HCT116 (cell line): ENCODE measurements at regions not wholly inside any gene's neighbourhood (a gene's known extent, or its start where the extent isn't known, plus 50 kb on each side); places are given as distances from the start of the nearest gene placed in this dataset.

Experiments
- ATAC-seq: fragments of 200-7000 bp; cut with Tn5 transposase; 2 replicates; pipeline ENCODE4 v1.9.1; 2020; ENCODE audit warnings: mild to moderate bottlenecking, moderate library complexity
- BruUV-seq: library from RNA; stranded (reverse); fragments of 400-500 nt; replicated peaks from 2 replicates; lab custom pipeline; 2021; lab: Mats Ljungman, UMichigan
- CTCF ChIA-PET: fragments of 300-600 bp; sonication (Branson Sonifier 250); formaldehyde crosslinking; loops from one replicate; lab custom pipeline; 2021; ENCODE audit warnings: antibody characterized with exemption; lab: Charles Lee
- POLR2A ChIA-PET: fragments of 300-600, 350-600 bp; sonication (Branson Sonifier 250); formaldehyde crosslinking; loops from one replicate; lab custom pipeline; 2021; ENCODE audit warnings: antibody characterized with exemption; lab: Charles Lee
- RAD21 ChIA-PET, 2 experiments: fragments of 300-600 bp; sonication (Branson Sonifier 250); formaldehyde crosslinking; loops; one replicate each; lab custom pipeline; 2023; ENCODE audit warnings: low total read pairs in 2 of 2; ENCODE audit not compliant: uncharacterized antibody in 2 of 2, unreplicated experiment in 2 of 2, low non-redundant PET in 1 of 2; lab: Charles Lee
- DNase-seq: peaks from one replicate; pipeline ENCODE4 v3.0.0-alpha.2; 2010; ENCODE audit warnings: low read depth, low spot score
- H2AFZ ChIP-seq: fragments of 200-600 bp; shearing (Covaris generic), sonication (generic); 2 replicates; pipeline ENCODE4 v1.6.1; 2017; ENCODE audit warnings: low read depth, mixed run types, mixed read lengths, antibody characterized with exemption, low read length; ENCODE audit not compliant: poor library complexity, severe bottlenecking
- H3K27ac ChIP-seq: 2 replicates; pipeline ENCODE4 v1.5.1; 2012; ENCODE audit warnings: low read depth, low read length
- H3K27me3 ChIP-seq: fragments of 200-600 bp; sonication (generic); 2 replicates; pipeline ENCODE4 v1.6.1; 2016; ENCODE audit warnings: mixed run types, low read length, mixed read lengths; ENCODE audit not compliant: insufficient read depth
- H3K36me3 ChIP-seq, 2 experiments: fragments of 200-500 bp in 1 of 2; fragments of 200-600 bp in 1 of 2; sonication (Bioruptor generic) in 1 of 2; sonication (generic) in 1 of 2; 2 replicates each; pipeline versions ENCODE4 v1.5.1 to v1.6.1; 2014 to 2016; ENCODE audit warnings: low read length in 2 of 2, inconsistent platforms in 1 of 2, mixed read lengths in 1 of 2, mixed run types in 1 of 2; ENCODE audit not compliant: insufficient read depth in 2 of 2, control insufficient read depth in 1 of 2
- H3K4me1 ChIP-seq, 2 experiments: fragments of 200-600 bp in 1 of 2; sonication (generic) in 1 of 2; 2 replicates each; pipeline versions ENCODE4 v1.5.1 to v1.6.1; 2012 to 2017; ENCODE audit warnings: low read length in 2 of 2, inconsistent platforms in 1 of 2, mild to moderate bottlenecking in 1 of 2, mixed read lengths in 1 of 2, mixed run types in 1 of 2, moderate library complexity in 1 of 2; ENCODE audit not compliant: insufficient read depth in 2 of 2, control insufficient read depth in 1 of 2
- H3K4me2 ChIP-seq: fragments of 200-600 bp; sonication (generic); 2 replicates; pipeline ENCODE4 v1.6.1; 2017; ENCODE audit warnings: mixed run types, low read length, mixed read lengths
- H3K4me3 ChIP-seq, 2 experiments: fragments of 200-600 bp in 1 of 2; sonication (generic) in 1 of 2; replicated peaks in 1 of 2; 2 replicates each; pipeline ENCODE4 v1.5.1; 2011 to 2016; ENCODE audit warnings: low read length in 2 of 2, control low read depth in 1 of 2, low read depth in 1 of 2, mild to moderate bottlenecking in 1 of 2, mixed read lengths in 1 of 2, mixed run types in 1 of 2
- H3K79me2 ChIP-seq: fragments of 200-600 bp; sonication (generic); 2 replicates; pipeline ENCODE4 v1.6.1; 2017; ENCODE audit warnings: mild to moderate bottlenecking, mixed run types, low read length, moderate library complexity, mixed read lengths; ENCODE audit not compliant: insufficient read depth
- H3K9ac ChIP-seq: fragments of 200-600 bp; sonication (generic); 2 replicates; pipeline ENCODE4 v1.6.1; 2016; ENCODE audit warnings: low read length, mixed read lengths
- H3K9me2 ChIP-seq: fragments of 200-600 bp; sonication (generic), shearing (Covaris generic); 2 replicates; pipeline ENCODE4 v1.6.1; 2017; ENCODE audit warnings: mixed run types, mild to moderate bottlenecking, moderate library complexity; ENCODE audit not compliant: insufficient read depth
- H3K9me3 ChIP-seq, 2 experiments: fragments of 200-500 bp in 1 of 2; fragments of 200-600 bp in 1 of 2; sonication (Bioruptor generic) in 1 of 2; sonication (generic) in 1 of 2; 2 replicates each; pipeline ENCODE4 v1.6.1; 2014 to 2017; ENCODE audit warnings: low read length in 2 of 2, mixed read lengths in 2 of 2, inconsistent platforms in 1 of 2, low read depth in 1 of 2, mild to moderate bottlenecking in 1 of 2, mixed run types in 1 of 2, moderate library complexity in 1 of 2; ENCODE audit not compliant: control insufficient read depth in 1 of 2, insufficient read depth in 1 of 2
- H4K20me1 ChIP-seq: fragments of 200-600 bp; sonication (generic), shearing (Covaris generic); 2 replicates; pipeline ENCODE4 v1.6.1; 2017; ENCODE audit warnings: mixed run types, mild to moderate bottlenecking, moderate library complexity; ENCODE audit not compliant: insufficient read depth
- CBX3 ChIP-seq: IDR thresholded peaks from 2 replicates; pipeline ENCODE4 v1.6.1; 2012; ENCODE audit warnings: low read depth
- CEBPB ChIP-seq: IDR thresholded peaks from 2 replicates; pipeline ENCODE4 v1.6.1; 2012; ENCODE audit warnings: low read depth
- EGR1 ChIP-seq: IDR thresholded peaks from 2 replicates; pipeline ENCODE4 v1.6.1; 2012; ENCODE audit warnings: low read depth
- JUND ChIP-seq: IDR thresholded peaks from 2 replicates; pipeline ENCODE4 v1.6.1; 2012
- SIN3A ChIP-seq: IDR thresholded peaks from 2 replicates; pipeline ENCODE4 v1.6.1; 2012; ENCODE audit warnings: low read depth
- SP1 ChIP-seq: IDR thresholded peaks from 2 replicates; pipeline ENCODE4 v1.6.1; 2012; ENCODE audit warnings: low read depth
- SRF ChIP-seq: IDR thresholded peaks from 2 replicates; pipeline ENCODE4 v1.6.1; 2012; ENCODE audit warnings: low read depth
- TCF7L2 ChIP-seq: IDR thresholded peaks from 2 replicates; pipeline ENCODE4 v1.7.0; 2011; ENCODE audit warnings: borderline replicate concordance, inconsistent platforms; ENCODE audit not compliant: insufficient read depth, insufficient read length; ENCODE audit errors: extremely low read depth
- YY1 ChIP-seq: IDR thresholded peaks from 2 replicates; pipeline ENCODE4 v1.6.1; 2011; ENCODE audit warnings: low read length, low read depth, moderate library complexity, mild to moderate bottlenecking; ENCODE audit not compliant: insufficient replicate concordance; ENCODE audit errors: extremely low read depth
- ZNF274 ChIP-seq: fragments of 200-500 bp; sonication (Bioruptor generic); IDR thresholded peaks from 2 replicates; pipeline ENCODE4 v1.6.1; 2014; ENCODE audit warnings: mild to moderate bottlenecking, low read depth, low read length, inconsistent platforms
- intact Hi-C: fragments of 100-400 bp; cut with micrococcal nuclease; formaldehyde crosslinking; loops from 2 replicates; pipeline ENCODE4 v1.10.0; 2022
- TF ChIP-seq, protein P1 (sequence below): IDR thresholded peaks from 2 replicates; pipeline ENCODE4 v1.6.1; 2012

DNA sequence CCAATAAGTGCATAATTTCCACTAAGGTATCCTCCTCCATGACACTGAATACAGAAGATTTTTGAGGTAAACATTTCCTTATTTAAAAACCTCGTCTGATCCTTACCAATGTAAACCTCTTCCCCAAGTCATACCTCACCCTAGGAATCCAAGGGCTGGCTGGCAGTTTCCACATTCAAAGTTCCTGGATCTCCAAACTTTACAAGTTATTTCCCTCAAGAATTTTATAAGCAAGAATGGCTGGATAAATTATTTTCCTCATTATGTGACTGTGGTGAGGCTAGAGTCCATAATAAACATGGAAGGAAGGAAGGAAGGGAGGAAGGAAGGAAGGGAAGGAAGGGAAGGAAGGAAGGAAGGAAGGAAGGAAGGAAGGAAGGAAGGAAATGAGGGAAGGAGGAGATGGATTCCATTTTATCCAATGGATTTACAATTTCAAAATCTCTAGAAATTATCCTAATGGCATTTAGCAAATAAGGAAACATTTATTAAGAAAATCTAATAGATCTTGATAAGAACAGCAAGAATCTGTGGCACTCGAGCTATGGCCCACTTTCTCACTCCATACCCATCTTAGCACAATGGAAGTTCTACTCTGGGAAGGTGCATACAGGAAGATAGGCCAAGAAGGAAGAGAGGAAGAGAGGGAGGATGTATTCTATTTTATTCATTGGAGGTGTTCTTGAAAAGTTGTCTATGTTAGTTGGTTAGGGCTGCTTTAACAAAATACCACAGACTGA is 477.8 kb upstream of the TMPO start:
- ChIA-PET POLR2A (no interaction called here), CTCF (no interaction called here), RAD21 (no interaction called here)
- BruUV-seq = no TSS peak
- ATAC-seq (no peak), DNase-seq (no peak)
- no peaks in the 10 kb centered on the region for H3K9me3 ChIP-seq
- no peaks in the 10 kb centered on the region for H3K79me2 ChIP-seq
- TF ChIP-seq CEBPB (no peak), YY1 (no peak), ZNF274 (no peak), EGR1 (no peak)
- no peak overlapping the region for H3K9ac ChIP-seq
- H3K27me3 ChIP-seq = no peaks in the 10 kb centered on the region
- intact Hi-C loops = no loop called here
- no peaks in the 10 kb centered on the region for H4K20me1 ChIP-seq
- no peaks in the 10 kb centered on the region for H3K36me3 ChIP-seq
- no peak overlapping the region for H3K4me2 ChIP-seq
- H3K27ac ChIP-seq = no peak overlapping the region
- no peak overlapping the region for H3K4me3 ChIP-seq
- no peaks in the 10 kb centered on the region for H3K4me1 ChIP-seq
- H3K9me2 ChIP-seq = 0 out of 2 replicates have a peak, but pooled peaks cover 2% of the 10 kb centered on the region
- H2AFZ ChIP-seq = no peak overlapping the region

GRCh38 chr12:98042668-98043067 is 472.7 kb upstream of the TMPO start:
- no peaks in the 10 kb centered on the region for H3K9me2 ChIP-seq
- H3K4me1 ChIP-seq = no peaks in the 10 kb centered on the region
- H4K20me1 ChIP-seq = no peaks in the 10 kb centered on the region
- no peak for TF ChIP-seq YY1
- TF ChIP-seq SRF = no peak
- TF ChIP-seq CBX3 = no peak
- no peak for TF ChIP-seq SIN3A
- no peak for TF ChIP-seq TCF7L2
- TF ChIP-seq JUND = no peak
- no peak for TF ChIP-seq SP1
- TF ChIP-seq, protein P1, sequence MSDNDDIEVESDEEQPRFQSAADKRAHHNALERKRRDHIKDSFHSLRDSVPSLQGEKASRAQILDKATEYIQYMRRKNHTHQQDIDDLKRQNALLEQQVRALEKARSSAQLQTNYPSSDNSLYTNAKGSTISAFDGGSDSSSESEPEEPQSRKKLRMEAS = no peak
- intact Hi-C loops = no loop called here
- CTCF ChIA-PET = no interaction called here
- H3K9ac ChIP-seq = no peak overlapping the region
- H3K79me2 ChIP-seq = no peaks in the 10 kb centered on the region
- H2AFZ ChIP-seq = no peak overlapping the region
- H3K27ac ChIP-seq = no peak overlapping the region
- DNase-seq (no peak), ATAC-seq (no peak)
- H3K27me3 ChIP-seq = peaks cover 5% of the 10 kb centered on the region; the same call in 1 of the 2 replicates
- no peak overlapping the region for H3K4me3 ChIP-seq
- no TSS peak for BruUV-seq
- no peak overlapping the region for H3K4me2 ChIP-seq
- H3K36me3 ChIP-seq = no peaks in the 10 kb centered on the region
- RAD21 ChIA-PET = no interaction called here
- POLR2A ChIA-PET = no interaction called here
- H3K9me3 ChIP-seq = no peaks in the 10 kb centered on the region
